OCI-M1 (cell line): ENCODE measurements at regions not wholly inside any gene's neighbourhood (a gene's known extent, or its start where the extent isn't known, plus 50 kb on each side); places are given as distances from the start of the nearest gene placed in this dataset.
A peak's percentile ranks its signal among the peaks of the same experiment; 100 is the strongest.

Experiments used
- DNase-seq: peaks from one replicate; lab custom pipeline; 2025; lab: John Stamatoyannopoulos, UW

DNA sequence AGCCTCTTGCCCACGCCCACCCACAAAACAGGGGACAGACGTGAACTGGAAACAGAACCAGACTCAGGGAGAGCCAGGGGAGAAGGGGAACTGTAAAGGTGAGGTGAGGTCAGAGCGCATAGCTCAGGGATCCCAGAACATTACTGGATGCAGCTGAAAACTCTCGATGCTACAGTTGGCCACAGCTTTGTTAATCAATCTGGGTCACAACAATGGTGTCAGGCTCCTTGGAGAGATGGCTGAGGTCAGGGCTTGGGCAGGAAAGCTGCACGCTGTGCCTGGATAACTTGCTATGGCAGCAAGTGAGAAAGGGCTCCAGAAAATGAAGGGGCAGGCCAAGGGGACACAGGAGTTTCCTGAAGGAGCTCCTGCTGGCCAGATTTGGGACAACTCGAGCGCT, 263.3 kb downstream of the TFCP2L1 start:
- DNase-seq, result no peak

DNA sequence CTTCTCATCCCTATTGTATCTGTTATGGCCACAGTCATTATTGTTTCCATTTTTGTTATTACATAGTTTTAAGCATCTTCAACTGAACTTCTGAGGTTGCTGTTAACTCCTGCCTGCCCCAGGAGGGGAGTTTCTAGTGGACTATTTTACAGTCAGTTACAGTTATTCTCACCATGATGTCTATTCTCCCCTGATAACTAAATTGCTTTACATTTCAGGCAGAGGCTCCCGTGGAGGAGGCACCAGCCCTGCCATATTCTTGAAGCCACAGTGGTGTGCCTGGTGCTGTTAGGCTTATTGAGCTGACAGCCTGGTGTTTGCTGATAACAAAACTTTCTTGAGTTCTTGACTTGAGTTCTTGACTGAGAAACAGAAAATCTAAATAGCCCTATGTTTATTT, 256.4 kb downstream of the TFCP2L1 start:
- peak; percentile 81 for DNase-seq

DNA sequence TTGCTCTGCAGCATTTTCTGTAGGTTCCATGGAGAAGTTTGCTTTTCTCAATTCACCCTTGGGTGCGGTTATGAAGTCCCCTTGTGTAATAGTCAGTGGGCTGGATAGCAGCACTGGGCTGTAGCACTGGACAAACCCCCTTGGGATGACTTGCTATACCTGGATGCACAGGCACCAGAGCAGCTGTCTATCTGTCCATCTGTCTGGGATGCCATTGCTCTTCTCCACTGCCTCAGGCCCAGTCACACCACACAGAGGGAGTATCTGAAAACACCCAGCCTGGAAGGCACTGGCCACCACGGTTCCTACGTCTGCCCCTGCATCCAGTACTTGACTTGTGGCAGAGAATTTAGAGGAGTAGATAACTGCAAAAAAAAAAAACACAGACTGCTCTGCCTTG, 254.5 kb downstream of the TFCP2L1 start:
- DNase-seq, result peak; percentile 84

DNA sequence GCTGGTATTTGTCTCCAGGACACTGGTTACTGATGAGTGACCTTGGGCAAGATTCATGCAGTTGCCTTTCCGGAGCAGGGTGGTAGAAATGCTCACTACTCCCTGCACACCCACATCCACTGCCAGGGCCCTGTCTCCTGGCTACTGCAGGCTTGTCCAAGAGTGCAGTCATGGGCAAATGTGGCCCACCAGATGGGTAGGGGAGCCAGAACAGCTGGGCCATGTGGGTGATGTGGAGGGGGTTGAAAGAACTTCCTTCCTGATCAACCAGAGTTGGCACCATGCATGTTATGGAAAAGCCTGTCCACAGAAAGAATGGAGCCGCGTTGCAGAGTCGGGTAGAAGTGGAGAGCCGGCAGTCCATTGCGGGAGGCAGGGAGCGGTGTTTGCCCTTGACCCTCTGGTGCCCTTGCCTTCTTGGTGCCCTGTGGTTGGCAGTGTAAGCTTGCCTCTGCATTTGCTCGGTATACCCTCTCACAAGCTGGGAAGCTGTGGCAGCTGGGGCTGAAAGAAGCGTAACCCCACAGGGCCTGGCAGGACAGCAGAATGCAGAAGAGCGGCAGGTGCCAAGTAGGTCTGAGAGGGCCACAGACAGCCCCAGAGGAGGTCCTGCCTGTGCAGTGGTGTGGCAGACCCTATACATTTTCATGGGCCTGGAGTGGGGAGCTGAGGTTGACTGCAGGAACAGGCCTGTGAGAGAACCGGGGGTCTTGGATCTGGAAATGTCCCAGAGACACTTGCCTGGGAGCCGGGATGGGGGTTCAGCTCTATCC, 253.2 kb downstream of the TFCP2L1 start:
- DNase-seq, result no peak

DNA sequence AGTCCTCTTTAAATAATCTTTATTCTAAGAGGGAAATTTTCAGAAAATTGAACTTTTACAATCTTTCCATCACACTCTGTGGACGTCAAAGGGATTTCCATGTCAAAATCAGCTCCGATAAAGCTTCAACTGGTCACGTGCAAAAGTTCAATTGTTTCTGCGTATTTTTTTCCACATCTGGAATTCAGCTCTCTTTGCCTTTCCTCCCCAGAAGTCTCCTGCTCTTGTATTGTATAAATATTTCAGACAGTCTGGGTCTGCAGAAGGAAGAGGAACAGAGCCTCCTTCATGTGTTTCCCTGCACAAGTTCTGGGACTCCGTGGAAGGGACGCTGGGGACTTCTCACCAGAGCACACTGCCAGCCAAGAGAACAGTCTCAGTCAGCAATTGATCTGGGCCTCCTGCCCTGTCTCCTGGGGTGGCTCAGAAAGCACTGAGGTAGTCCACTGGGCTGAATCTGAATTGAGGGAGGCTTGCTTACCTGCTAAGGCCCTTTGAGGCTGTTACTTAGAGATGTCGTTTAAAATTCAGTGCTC, 251.5 kb downstream of the TFCP2L1 start:
- DNase-seq, result no peak

DNA sequence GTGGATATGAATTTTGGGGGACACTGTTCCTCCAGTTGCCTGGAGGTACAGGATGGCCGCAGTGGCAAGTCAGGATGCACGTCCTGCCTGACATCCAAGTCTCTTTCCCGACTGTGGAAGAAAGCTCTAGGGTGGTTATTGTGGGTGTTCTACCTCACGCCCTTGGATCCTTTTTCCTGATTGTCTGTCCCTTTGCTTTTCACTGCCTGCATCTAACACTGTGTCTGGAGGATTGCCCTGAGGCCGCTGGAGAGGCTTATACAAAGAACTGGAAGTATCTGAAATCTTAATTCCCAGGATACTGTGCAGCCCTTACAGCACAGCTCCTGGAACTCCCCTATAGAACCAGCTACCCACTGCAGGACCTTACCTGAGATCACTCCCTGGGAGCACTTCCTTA, 250.5 kb downstream of the TFCP2L1 start:
- DNase-seq, result no peak

DNA sequence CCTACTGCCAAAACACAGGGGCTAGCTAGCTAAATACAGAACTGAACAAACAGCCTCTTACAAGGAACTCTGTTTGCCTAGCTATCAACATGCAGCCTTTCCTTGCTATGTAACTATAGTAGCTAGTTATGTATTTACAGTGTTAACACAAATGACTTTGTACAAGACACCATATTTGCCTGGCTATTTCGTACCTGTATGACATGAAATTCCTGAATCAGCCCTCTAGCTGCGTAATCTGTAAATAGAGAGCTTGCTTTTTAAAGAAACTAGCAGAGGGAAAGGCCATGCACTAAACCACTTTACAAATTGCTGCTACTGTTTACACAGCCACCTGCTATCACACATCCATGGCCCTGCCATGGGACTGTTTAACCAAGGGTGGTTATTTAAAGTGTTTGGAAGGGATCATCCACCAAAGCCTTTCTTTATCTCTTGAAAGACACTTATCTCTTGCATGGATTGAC, 248.7 kb downstream of the TFCP2L1 start:
- DNase-seq, result no peak

DNA sequence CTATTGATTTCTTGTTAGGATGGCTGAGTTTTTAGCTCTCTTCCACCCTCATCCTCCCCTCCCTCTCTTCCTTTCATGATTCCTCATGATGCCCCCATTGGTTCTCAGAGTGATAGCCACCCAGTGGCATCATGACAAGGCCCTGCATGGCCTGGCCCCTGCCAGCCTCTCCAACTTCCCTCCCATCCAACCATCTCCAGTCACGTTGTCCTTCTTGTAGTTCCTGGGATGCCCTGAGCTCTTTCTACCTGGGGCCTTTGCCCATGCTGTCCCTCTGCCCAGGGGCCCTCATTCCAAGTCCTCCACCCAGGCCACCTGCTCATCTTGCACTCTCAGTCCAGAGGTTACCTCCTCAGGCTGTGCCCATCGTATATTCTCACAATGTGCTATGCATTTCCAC, 247.5 kb downstream of the TFCP2L1 start:
- no peak for DNase-seq

DNA sequence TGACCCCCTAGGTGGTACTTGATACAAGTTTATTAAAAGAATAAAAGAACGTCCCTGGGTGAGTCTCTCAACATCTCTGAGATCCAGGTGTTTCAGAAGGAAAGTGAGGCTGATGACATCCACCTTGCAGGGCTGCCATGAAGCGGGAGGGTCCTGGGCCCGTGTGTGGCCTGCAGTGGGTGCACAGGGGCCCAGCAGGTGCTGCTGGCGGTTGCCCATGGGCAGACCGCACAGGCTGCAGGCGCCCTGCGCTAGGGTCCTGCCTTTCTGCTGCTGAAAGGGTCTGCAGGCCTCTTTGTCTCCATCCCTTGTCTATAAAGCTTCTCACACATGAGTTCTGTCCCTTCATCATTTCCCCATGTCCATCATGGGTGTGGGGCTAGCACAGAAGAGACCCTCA, 247.0 kb downstream of the TFCP2L1 start:
- DNase-seq, result no peak

DNA sequence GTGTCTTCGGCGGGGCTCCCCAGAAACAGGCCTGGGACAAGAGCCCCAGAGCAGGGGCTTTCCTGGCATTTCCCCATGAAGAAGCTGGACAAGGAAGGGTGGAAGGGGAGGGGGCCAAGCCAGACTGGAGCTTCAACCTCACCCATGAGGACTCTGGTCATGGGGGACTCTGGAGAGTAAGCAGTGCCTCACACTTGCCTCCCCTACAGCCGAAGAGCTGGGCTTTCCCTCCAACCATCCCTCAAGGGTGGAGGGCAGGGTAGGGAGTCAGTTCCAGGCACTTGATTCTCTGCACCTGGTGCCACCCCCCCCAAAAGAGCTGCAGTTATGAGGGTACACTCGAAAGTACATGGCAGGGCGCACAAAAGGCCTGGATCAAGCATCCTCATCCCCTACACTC, 246.6 kb downstream of the TFCP2L1 start:
- no peak for DNase-seq

DNA sequence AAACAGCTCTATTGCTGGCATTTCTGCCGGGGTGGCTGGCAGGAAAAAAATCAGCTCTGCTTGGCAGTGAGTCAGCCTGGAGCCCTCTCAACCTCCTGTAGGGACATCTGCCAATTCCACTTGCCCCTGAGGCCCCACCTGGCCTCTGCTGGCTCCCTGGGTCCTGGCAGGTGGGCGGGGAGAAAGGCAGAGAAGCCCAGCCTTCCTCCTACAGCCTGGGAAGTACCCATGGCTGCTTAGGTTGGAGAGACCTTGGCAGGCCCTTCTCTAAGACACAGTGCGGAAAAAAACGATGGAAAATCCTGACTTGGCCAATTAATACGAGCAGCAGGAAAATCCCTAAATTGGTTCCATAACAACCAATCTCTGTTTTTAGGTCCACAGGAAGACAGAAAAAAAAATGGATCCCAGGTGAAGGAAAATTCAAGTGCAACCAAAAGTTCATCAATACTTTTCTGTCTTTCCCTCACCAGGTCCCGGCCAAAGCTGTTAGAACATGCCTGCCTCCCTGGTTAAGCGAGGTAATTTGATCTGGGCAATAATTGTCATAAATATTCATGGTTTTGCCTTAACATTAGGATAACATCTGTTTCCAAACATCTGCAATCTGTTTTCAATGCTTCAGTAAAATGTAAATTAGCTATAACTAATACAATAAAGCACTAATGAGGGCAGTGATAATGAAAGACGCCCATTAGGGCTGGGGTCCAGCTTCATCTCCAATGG, 245.9 kb downstream of the TFCP2L1 start:
- DNase-seq, result no peak

DNA sequence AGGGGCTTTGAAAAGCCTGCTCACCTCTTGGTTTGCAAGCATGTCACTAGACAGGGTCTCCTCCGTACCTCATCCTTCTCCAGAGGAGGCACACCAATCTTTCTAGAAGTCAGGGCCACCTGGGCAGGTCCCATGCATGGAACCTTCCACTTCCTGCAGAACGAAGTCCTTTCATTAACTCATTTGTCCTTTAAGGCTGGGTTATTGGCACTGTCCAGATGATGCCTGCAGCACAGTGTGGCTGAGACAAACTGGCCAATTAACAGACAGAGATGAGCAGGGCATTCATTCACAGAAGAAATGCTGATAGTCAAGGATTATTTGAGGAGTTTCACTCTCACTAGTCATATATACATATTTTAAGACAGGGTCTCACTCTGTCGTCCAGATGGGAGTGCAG, 245.3 kb downstream of the TFCP2L1 start:
- DNase-seq, result no peak

DNA sequence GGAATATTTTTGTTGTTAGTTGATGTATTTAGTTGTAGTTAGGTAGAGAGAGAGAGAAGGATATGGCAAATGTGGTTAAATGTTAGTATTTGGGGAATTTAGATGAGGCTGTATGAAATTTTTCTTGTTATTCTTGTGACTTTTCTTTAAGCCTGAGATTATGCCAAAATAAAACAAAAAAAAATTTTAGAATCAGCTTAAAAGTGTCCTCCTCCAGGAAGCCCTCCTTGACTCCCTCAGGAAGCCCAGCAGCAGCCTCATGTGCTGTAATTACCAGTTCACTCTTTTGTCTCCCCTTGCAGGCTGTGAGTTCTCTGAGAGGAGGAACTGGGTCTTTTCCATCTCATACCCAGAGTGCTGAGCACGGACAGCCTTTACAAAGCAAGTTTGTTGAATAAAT, 243.5 kb downstream of the TFCP2L1 start:
- DNase-seq, result no peak

DNA sequence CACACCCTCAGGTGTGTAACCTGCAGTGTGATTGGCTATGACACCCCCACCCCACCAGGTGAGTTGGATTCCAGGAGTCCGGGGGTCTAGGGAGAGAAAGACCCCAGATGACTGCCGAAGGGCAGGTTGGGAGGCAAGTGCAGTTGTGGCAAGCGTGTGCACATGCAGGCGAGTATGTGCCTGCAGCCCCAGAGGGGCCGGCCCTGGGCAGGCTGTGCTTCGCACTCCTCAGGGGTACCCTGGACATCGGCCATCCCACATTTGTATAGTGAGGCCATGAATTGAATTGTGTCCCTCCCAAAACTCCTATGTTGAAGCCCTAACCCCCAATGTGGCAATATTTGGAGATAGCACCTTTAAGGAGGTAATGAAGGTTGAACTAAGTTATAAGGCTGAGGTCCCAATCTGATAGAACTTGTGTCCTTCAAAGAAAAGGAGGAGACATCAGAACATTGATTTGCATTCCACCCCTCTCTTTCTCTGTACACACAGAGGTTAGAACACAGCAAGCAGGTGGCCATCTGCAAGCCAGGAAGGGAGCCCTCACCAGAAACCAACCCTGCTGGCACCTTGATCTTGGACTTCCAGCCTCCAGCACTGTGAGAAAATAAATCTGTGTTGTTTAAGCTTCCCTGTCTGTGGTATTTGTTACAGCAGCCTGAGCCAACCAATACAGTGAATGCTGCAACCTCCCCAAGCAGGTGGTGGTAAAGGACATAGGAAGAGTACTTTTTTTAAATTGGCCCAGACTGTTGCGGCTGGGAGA, 241.8 kb downstream of the TFCP2L1 start:
- DNase-seq, result no peak

DNA sequence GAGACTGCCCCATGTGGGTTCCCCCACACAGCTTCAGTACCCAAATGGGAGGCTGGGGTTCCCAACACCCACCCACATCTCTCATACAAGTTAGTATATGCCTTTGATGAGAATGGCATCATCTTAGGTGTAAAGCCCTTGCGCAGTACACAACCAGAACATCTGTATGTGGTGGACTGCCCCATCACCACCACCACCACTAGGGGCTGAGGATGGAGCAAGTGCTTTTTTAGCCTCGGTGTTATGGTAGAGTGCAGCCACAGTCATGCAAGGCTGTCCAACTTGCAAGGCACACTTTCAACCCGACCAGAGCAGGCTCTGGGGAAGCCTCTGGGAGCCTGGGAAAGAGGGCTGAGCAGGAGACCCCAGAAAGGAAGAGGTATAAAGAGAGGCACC, 241.2 kb downstream of the TFCP2L1 start:
- DNase-seq, result no peak

DNA sequence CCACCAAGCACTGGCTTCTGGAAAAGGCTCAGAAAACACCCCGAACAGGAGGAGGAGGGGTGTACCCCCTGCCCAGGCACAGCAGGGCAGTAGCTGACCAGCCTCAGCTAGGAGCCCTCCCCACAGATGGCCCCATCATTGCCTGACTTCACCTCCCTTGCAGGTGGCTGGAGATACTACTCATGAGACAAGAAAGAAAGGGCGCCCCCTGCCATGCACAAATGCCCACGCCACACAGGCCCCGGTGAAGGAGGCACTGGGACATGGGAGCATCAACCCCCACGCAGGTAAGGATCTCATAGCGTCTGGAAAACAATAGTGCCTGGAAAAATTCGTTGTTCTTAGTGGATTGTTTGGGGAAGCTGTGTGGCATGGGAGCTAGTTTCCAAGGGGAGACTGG, 240.6 kb downstream of the TFCP2L1 start:
- DNase-seq, result peak; percentile 9

DNA sequence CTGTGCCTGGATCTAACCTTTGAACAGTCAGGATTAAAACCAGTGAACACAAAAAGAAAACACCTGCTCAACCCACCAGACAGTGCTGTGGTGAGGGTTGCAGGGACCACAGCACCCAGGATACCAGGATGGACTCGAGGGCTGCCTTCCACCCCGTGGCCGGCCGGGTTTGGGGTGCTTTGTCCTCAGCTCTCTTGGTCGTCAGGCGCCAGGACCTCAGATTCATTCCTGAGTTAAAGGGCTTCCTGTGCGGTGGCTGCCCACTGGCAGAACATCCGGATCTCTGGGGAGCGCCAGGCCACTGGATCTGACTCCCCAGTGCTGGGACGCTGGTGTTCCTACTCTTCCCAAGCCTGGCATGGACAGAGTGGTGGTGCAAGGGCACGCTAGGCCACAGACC, 239.8 kb downstream of the TFCP2L1 start:
- DNase-seq, result no peak

DNA sequence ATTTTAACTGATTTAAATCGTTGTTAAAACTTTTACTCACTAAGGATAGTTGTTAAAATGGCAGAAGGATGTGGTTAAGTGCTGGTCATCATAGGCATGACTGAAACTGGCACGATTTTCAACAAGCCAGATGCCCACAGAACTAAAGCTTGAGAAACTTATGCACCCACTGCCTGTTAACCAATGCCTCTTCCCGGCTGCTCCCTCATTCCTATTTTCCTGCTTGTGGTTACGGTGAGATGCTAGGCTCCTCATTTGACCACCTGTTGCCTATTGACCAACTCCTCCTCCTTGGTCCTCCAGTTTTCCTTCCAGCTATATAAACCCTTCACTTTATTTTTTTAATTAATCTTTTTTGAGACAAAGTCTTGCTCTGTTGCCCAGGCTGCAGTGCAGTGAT, 238.7 kb downstream of the TFCP2L1 start:
- no peak for DNase-seq

DNA sequence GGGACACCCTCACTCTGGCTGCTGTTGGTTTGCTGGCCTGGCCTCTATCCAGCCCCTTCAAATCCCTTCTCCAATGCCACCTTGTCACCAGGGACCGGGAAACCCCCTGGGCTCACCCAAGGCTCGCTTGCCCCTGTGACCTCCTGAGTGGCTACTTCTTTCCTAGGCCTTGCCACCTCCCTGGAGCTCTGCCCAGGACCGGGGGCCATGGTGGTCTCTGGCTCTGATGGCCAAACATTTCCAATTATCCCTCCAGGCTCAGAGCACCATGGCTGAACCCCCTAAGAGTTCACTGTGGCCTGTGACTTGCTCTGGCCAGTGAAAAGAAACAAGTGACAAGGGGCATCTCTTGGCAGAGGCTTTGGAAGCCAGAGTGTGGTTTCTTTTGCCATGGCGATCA, 237.6 kb downstream of the TFCP2L1 start:
- DNase-seq, result no peak

DNA sequence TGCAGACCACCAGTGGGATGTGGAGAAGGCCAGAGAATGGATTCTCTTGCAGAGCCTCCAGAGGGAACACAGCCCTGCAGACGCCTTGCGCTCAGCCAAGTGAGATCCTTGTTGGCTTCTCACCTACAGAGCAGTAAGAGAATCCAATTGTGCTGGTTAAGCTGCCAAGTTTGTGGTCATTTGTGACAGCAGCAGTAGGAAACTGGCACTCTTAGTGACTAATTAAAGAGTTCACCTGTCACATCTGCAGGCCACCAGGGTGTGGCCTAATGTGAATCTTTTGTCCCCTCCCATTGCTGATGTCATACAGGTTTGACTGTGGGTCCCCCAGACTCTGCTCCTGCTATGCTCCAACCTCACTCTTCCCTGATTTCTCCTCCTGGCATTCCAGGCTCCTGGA, 235.9 kb downstream of the TFCP2L1 start:
- no peak for DNase-seq

DNA sequence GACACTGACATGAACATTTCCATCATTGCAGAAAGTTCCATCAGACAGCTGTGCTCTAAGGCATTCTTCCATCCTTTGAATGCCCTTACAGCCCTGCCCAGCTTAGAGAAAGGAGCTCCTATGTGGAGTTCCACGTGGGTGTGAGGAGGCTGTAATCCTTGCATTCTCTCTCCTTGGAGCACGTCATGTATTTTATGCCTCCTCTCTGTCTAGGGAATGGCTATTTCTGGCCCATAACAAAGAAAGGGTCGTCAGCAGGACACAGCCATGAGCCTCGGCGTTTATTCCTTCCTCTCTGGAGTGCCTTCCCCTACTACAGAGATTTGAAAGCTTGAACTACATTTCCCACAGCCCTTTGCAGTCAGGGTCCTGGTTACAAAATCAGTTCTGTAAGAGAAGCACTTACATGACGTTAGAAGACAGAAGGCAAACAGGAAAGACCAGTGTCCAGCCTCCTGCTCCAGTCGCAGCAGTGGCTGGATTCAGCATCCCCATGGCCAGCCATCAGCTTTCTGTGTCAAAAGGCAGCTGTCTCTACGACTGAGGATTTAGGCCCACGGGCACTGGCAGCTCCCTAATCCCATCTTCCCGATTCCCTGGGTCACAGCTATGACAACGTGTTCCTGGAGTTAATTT, 234.9 kb downstream of the TFCP2L1 start:
- DNase-seq, result no peak

DNA sequence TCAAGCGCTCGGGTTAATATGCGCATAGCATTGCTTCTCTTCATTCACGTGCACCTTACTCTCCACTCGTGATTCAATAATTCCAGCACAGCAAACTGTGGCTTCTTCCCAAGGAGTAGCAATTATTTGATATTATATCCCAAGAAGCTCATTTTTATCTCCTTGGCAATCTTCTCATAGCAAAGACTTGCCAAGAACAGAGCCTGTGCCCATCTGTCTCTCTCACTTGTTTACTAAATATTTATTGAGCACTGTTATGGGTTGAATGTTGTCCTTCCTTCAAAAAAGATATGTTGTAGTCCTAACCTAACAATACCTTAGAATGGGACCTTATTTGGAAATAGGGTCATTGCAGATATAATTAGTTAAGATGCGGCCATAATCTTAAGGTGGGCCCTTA, 233.7 kb downstream of the TFCP2L1 start:
- no peak for DNase-seq
